ENCODE measurements at regions not wholly inside any gene's neighbourhood (a gene's known extent, or its start where the extent isn't known, plus 50 kb on each side); places are given as distances from the start of the nearest gene placed in this dataset.

GRCh38 chr1:175802407-175803123 lies 59.2 kb upstream of the TNR start:
- in situ Hi-C loops (cut with HindIII; ENCODE audit: low pct_unique_long_range_greater_than_20kb, low sequenced_read_pairs): no loop called here
- no peak for DNase-seq (ENCODE audit: low read depth)

- in situ Hi-C loops (cut with HindIII; ENCODE audit: low pct_unique_long_range_greater_than_20kb, low sequenced_read_pairs): no loop called here
- DNase-seq (ENCODE audit: low read depth): no peak
These were observed 58.6 kb upstream of the TNR start for GRCh38 chr1:175801979-175802378.

- in situ Hi-C loops (cut with HindIII; ENCODE audit: low pct_unique_long_range_greater_than_20kb, low sequenced_read_pairs): no loop called here
- no peak for DNase-seq (ENCODE audit: low read depth)
These were observed 54.2 kb upstream of the TNR start for GRCh38 chr1:175797576-175797975.

DNA sequence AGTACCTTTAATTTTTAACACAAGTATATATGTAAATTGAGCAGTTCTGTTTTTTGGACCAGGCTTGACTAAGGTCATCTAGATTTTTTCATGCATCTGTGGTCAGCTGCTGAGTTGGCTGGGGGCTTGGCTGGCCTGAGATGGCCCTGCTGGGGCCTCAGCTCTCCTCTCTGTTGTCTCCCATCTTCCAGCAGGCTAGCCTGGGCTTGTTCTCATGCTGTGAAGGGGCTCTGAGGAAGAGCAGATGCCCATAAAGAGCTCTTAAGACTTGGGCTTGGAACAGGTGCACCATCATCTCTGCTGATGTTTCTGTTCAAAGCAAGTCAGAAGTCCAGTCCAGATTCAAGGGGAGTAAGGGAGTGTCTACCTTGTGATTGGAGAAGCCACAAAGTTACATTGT lies 51.2 kb upstream of the TNR start:
- in situ Hi-C loops (cut with HindIII; ENCODE audit: low pct_unique_long_range_greater_than_20kb, low sequenced_read_pairs): no loop called here
- no peak for DNase-seq (ENCODE audit: low read depth)

- no peak for DNase-seq (ENCODE audit: low read depth)
- in situ Hi-C loops (cut with HindIII; ENCODE audit: low pct_unique_long_range_greater_than_20kb, low sequenced_read_pairs): no loop called here
These were observed 50.2 kb upstream of the TNR start for GRCh38 chr1:175793617-175794016.
